ENCODE measurements at regions not wholly inside any gene's neighbourhood (a gene's known extent, or its start where the extent isn't known, plus 50 kb on each side); places are given as distances from the start of the nearest gene placed in this dataset.
"Not testable (repeated sequence)": the region's sequence is repeated elsewhere in the genome, so short reads cannot be mapped to it uniquely, and the experiment has no call there.

GRCh38 chr9:19926774-19927173, 137.9 kb upstream of the SLC24A2 start:
- ATAC-seq, result no peak
- intact Hi-C loops (cut with DNase I), result loop anchor here (5.0 to 10.0 kb wide), 6 partner anchors 431 to 1186 kb away; partner anchors contain the start of gene MLLT3 (in 1 of the 2)
- DNase-seq, result no peak

- DNase-seq (peak; percentile 60), ATAC-seq (peak; percentile 89 to 97)
- intact Hi-C loops (cut with DNase I), result loop anchor here (5.0 to 10.0 kb wide), 6 partner anchors 431 to 1186 kb away; partner anchors contain the start of gene MLLT3 (in 1 of the 2)
Measured at GRCh38 chr9:19925674-19926503, 137.1 kb upstream of the SLC24A2 start.

- ATAC-seq (no peak), DNase-seq (no peak)
- intact Hi-C loops (cut with DNase I), result loop anchor here (10.0 kb wide), 3 partner anchors 429 to 1021 kb away; partner anchors contain the start of gene MLLT3 (in 1 of the 2)
Measured at GRCh38 chr9:19924080-19924479, 135.2 kb upstream of the SLC24A2 start.

- intact Hi-C loops (cut with DNase I), result loop anchor here (10.0 kb wide), 3 partner anchors 428 to 1022 kb away; partner anchors contain the start of gene MLLT3 (in 1 of the 2)
- ATAC-seq, result peak in 1 of 2 donors; percentile 57
Measured at GRCh38 chr9:19922476-19923118, 133.8 kb upstream of the SLC24A2 start.

GRCh38 chr9:19920401-19920800, 131.6 kb upstream of the SLC24A2 start:
- no peak for DNase-seq
- ATAC-seq, result no peak
- intact Hi-C loops (cut with DNase I), result loop anchor here (10.0 kb wide), 3 partner anchors 426 to 1024 kb away; partner anchors contain the start of gene MLLT3 (in 1 of the 2)

More at GRCh38 chr9:19922476-19923118, 133.8 kb upstream of the SLC24A2 start:
- no peak for DNase-seq

- no peak for ATAC-seq
- intact Hi-C loops (cut with DNase I), result no loop called here
Measured at GRCh38 chr9:19918630-19919029, 129.8 kb upstream of the SLC24A2 start.

GRCh38 chr9:19914044-19914443, 125.2 kb upstream of the SLC24A2 start:
- ATAC-seq, result no peak
- intact Hi-C loops (cut with DNase I), result no loop called here
- no peak for DNase-seq

More at GRCh38 chr9:19918630-19919029, 129.8 kb upstream of the SLC24A2 start:
- no peak for DNase-seq

GRCh38 chr9:19913151-19913550, 124.3 kb upstream of the SLC24A2 start:
- intact Hi-C loops (cut with DNase I), result no loop called here
- ATAC-seq (no peak), DNase-seq (no peak)

GRCh38 chr9:19903076-19903475, 114.2 kb upstream of the SLC24A2 start:
- ATAC-seq (no peak), DNase-seq (no peak)
- intact Hi-C loops (cut with DNase I), result no loop called here

GRCh38 chr9:19901586-19901985, 112.7 kb upstream of the SLC24A2 start:
- no peak for ATAC-seq
- DNase-seq, result no peak
- intact Hi-C loops (cut with DNase I), result no loop called here

- ATAC-seq, result no peak
- intact Hi-C loops (cut with DNase I), result no loop called here
- DNase-seq, result no peak
Measured at GRCh38 chr9:19896161-19896560, 107.3 kb upstream of the SLC24A2 start.

GRCh38 chr9:19895578-19895977, 106.7 kb upstream of the SLC24A2 start:
- ATAC-seq; intact Hi-C loops (cut with DNase I); DNase-seq: not testable (repeated sequence)

GRCh38 chr9:19895006-19895405, 106.2 kb upstream of the SLC24A2 start:
- ATAC-seq (peak in 1 of 2 donors; percentile 38), DNase-seq (no peak)
- intact Hi-C loops (cut with DNase I), result no loop called here

- DNase-seq (no peak), ATAC-seq (no peak)
- intact Hi-C loops (cut with DNase I), result no loop called here
Measured at GRCh38 chr9:19885608-19886007, 96.8 kb upstream of the SLC24A2 start.

- no peak for ATAC-seq
- no peak for DNase-seq
- intact Hi-C loops (cut with DNase I), result no loop called here
Measured at GRCh38 chr9:19879062-19879461, 90.2 kb upstream of the SLC24A2 start.

GRCh38 chr9:19876569-19877316, 87.9 kb upstream of the SLC24A2 start:
- intact Hi-C loops (cut with DNase I), result no loop called here

GRCh38 chr9:19875291-19875920, 86.6 kb upstream of the SLC24A2 start:
- DNase-seq (no peak), ATAC-seq (no peak)
- intact Hi-C loops (cut with DNase I), result no loop called here

More at GRCh38 chr9:19876569-19877316, 87.9 kb upstream of the SLC24A2 start:
- no peak for ATAC-seq
- no peak for DNase-seq

- intact Hi-C loops (cut with DNase I); ATAC-seq; DNase-seq: not testable (repeated sequence)
Measured at GRCh38 chr9:19873188-19873587, 84.4 kb upstream of the SLC24A2 start.

GRCh38 chr9:19870988-19871387, 82.2 kb upstream of the SLC24A2 start:
- no peak for DNase-seq
- intact Hi-C loops (cut with DNase I), result no loop called here
- no peak for ATAC-seq

Measured in left cardiac atrium (tissue), 4 donors.